Tongue (tissue), 1 donor: ENCODE measurements at regions not wholly inside any gene's neighbourhood (a gene's known extent, or its start where the extent isn't known, plus 50 kb on each side); places are given as distances from the start of the nearest gene placed in this dataset.

Experiments used
- DNase-seq: peaks from one replicate; pipeline ENCODE4 v3.0.0-alpha.2; 2015

- no peak for DNase-seq
Observed at GRCh38 chr5:93884254-93884653, 142.9 kb upstream of the POU5F2 start.

DNA sequence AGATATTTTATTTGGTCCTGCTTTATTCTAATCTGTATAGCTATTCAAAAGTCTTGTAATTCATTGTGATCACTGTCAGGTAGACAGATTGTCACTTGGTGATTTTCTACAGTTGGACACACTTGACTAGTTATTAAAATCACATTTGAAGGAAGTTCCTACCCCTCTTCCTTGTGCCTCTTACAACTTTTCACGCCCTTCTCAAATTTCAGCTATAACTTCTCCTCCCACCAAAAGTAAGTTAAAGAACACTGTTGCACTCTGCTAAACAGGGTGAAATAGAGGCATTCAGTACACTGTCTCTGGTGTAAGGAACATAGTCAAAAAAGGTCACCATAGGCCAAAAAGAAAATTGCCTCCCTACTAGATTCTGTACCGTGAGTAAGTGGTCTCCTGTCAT is 142.1 kb upstream of the POU5F2 start:
- DNase-seq = no peak

GRCh38 chr5:93875693-93876092 is 134.3 kb upstream of the POU5F2 start:
- DNase-seq = no peak

GRCh38 chr5:93874491-93874890 is 133.1 kb upstream of the POU5F2 start:
- no peak for DNase-seq

DNA sequence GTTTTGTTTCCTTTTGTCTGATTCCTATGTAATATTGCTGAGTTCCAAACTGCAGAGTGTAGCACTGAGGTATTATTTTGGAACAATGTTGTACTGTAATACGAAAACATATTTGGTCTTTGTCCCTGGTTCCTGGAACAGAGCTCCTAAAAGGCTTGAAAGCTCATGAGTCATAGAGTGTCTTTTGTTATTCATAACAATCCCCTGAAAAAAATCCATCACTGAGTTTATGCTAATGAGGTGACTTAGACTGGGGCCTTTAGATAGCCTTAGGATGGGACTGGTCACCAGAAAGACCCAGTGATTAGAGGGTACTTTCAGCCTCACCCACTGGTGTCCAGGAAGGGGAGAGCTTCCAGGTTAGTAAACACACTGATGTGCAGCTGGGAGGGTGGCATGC is 132.7 kb upstream of the POU5F2 start:
- no peak for DNase-seq

GRCh38 chr5:93873211-93873736 is 131.9 kb upstream of the POU5F2 start:
- DNase-seq = no peak

- no peak for DNase-seq
Observed at GRCh38 chr5:93870649-93871048, 129.2 kb upstream of the POU5F2 start.

GRCh38 chr5:93868851-93869250 is 127.5 kb upstream of the POU5F2 start:
- no peak for DNase-seq

DNA sequence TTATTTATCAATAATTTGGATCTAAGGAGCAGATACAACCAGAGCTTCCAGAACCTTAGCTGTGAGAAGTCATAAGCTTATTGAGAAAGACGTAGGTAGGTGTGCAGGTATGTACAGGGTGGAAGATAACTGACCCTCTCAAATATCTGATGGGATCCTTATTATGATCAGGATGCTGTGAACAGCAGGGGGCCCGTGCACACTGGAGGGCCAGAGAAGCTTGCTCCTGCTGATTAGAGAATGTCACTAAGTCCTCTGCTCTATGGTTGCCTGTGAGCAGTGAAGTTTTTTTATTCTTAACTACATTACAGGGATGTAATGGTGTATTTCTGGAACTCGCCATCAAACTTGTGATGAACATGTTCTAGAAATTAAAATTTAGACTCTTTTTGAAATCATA is 108.9 kb upstream of the POU5F2 start:
- DNase-seq = no peak

DNA sequence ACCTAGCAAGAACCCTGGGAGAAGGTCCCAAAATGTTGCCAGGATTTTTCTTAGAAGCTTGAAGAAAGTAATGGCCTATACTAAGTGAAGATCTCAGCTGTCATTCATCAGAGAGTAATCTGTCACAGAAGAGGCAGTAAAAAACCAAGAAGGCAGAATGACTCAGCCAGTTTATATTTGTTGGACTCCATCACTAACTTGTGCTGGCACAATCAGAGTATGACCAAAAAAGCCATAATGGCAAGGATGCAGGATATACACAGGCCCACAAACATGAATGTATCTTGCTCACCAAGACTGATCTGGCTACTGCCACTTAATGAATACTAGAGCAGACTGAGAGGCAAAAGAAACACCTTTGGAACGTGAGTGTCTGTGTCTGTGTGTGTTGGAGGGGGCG is 104.0 kb upstream of the POU5F2 start:
- DNase-seq = no peak

DNA sequence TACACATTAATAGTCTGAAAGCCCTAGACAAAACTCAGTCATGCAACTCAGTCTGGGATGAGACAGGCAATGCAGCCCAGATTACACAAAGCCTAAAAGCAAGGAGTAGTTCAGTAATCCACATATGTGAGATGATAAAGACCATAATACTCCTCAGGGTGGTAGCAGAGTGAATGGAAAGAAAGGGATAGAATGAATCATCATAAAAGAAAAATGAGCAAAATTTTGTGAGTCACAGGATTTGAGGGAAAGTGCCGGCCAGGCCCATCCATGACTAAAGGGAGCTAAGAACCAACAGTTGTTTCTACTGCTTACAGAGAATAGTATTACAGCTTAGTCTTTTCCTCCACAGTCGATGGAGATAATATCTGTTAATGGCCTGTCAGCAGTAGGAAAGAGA is 90.0 kb upstream of the POU5F2 start:
- peak; percentile 7 for DNase-seq

DNA sequence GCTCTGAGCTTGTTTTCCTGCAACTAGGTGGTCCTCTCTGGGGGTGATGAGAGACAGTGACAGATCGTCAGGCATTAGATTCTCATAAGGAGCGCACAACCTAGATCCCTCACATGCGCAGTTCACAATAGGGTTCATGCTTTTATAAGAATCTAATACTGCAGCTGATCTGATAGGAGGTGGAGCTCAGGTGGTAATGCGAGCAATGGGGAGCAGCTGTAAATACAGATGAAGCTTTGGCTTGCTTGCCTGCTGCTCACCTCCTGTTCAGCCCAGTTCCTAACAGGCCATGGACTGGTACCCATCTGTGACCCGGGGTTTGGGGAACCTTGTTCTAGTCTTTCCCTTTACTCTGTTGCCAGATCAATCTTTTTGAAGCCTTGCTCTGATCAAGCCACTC is 89.5 kb upstream of the POU5F2 start:
- no peak for DNase-seq

GRCh38 chr5:93829346-93829745 is 87.9 kb upstream of the POU5F2 start:
- DNase-seq = no peak

DNA sequence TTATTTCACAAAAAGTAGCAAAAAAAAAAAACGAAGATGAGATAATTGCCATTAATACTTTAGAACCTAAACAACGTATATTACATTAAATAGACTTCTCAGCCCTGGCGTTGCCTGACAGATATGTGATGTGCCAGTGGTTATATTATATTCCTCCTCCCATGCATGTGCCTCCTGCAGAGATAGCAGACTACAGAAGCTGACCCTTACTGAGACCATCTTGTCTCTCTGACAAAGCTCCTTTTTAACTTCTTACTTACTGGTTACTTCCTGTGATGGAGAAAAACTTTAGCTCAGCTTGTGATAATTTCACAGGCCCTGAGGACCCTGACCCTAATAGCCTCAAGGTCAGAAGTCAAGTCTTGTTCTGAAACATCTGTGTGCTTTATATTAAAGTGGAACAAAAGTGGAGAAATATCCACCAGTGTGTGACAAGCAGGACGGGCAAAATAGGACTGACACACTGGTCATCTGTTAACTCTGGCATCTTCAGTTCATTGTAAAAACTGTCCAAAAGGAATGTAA is 80.6 kb upstream of the POU5F2 start:
- DNase-seq = no peak

DNA sequence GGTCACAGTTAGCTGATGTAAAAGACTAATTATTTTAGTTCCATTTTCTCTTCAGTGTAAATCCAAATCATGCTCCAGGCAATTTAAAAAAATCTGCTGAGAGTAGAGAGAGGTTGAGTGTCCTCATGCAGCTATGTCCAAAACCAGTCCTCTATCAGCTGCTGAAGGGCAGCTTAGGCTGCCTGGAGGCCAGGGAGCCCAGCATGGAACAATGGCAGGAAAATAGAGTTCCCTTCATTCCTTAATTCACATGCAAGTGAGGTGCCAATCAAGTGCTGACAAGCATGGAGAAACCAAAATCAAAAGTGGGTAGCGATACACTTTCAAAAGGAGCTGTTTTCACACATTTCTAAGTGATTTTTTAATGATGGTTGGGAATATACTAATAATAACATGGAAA is 78.3 kb upstream of the POU5F2 start:
- DNase-seq = no peak

- DNase-seq = no peak
Observed at GRCh38 chr5:93810780-93811179, 69.4 kb upstream of the POU5F2 start.

DNA sequence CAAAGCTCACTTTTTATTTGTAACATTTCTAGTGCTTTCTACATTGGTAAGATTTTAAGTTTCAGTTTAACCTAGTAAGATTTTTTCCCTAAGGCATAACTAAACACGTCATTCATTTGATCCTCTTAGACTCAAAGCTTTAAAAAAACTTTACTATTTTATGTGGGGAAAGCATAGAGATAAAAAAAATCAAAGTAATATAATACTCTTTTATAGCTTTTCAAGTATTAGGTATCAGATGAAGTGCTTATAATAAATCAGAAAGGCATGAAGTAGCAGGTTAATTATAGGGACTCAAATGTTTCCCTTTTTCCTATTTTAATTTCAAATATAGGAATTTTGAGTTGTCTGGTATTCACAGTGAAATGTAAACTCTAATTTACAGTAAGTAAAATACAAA is 68.0 kb upstream of the POU5F2 start:
- no peak for DNase-seq

- DNase-seq = no peak
Observed at GRCh38 chr5:93807846-93808245, 66.4 kb upstream of the POU5F2 start.

GRCh38 chr5:93805616-93806379 is 64.4 kb upstream of the POU5F2 start:
- DNase-seq = no peak

- DNase-seq = peak; percentile 76
Observed at GRCh38 chr5:93800988-93801811, 59.8 kb upstream of the POU5F2 start.

DNA sequence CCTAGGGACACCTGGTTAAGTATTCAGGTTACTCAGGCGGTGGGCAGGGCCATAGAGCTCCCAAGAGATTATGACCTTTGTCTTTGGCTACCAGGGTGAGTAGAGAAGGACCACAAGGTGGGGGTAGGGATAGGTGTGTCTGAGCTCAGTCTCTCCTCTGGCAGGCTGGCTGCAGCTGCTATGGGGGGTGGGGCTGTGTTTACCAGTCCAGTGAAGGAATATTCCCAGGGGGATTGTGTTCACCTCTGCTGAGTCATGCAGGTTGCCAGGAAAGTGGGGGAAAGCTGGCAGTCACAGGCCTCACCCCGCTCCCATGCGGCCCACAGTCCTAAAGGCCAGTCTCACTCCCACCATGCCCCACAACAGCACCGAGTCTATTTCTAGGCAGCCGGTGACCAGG is 53.6 kb upstream of the POU5F2 start:
- no peak for DNase-seq

DNA sequence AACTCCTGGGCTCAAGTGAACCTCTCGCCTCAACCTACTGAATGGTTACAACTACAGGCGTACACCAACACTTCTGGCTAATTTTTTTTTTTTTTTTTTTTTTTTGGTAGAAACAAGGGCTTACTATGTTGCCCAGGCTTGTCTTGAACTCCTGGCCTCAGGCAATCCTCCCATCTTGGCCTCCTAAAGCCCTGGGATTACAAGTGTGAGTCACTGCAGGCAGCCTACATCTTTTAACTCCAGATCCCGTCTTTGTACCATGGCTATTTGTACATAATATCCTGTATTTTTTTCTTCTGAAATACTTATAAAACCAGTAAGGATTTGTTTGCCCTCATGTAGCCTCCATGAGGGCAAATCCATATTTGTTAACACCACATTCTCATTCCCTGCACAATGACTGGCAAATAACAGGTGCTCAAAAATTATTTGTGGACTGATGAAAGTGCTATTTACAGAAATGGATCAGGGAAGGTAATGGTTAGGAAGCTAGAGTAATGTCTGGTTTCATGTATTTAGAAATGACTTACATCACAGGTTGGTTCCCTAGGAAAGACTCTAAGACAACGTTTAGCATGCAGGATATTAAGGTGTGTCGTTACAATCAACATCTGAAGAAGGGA is 51.9 kb upstream of the POU5F2 start:
- no peak for DNase-seq

DNA sequence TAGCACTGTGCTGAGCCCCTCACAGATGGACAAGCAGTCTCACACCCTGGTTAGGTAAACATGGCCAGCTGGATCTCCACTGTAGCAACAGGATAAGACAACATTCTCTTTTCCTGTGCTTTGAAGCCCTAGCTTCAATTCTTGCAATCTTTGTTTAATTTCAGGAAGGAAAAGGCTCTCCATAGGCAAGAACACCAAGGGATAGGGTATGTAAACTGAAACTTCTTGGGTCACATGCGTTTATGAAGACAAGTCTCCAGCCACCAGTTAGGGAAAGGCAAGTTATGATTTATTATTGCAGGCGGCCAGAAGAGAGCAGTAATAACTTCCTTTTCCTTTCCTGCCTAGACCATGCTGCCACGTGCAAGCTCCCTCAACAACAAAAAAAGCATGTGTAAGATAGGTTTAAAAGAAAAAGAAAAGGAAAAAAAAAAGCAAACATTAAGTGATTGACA is 50.1 kb upstream of the POU5F2 start:
- DNase-seq = peak; percentile 11
